HG02678 (cell line): ENCODE measurements at regions not wholly inside any gene's neighbourhood (a gene's known extent, or its start where the extent isn't known, plus 50 kb on each side); places are given as distances from the start of the nearest gene placed in this dataset.

Experiments
- ATAC-seq: cut with Tn5 transposase; IDR thresholded peaks from one replicate; pipeline ENCODE4 v1.9.1; 2021; ENCODE audit warnings: mild to moderate bottlenecking, moderate library complexity; ENCODE audit not compliant: unreplicated experiment

- ATAC-seq: no peak
Measured at GRCh38 chr5:3654515-3654914, 58.9 kb downstream of the IRX1 start.

- ATAC-seq: no peak
Measured at GRCh38 chr5:3656803-3657202, 61.2 kb downstream of the IRX1 start.

- ATAC-seq: no peak
Measured at GRCh38 chr5:3657364-3658022, 61.9 kb downstream of the IRX1 start.

- ATAC-seq: no peak
Measured at GRCh38 chr5:3658929-3659328, 63.3 kb downstream of the IRX1 start.

GRCh38 chr5:3659907-3660306 is 64.3 kb downstream of the IRX1 start:
- ATAC-seq: no peak

GRCh38 chr5:3660630-3661029 is 65.0 kb downstream of the IRX1 start:
- no peak for ATAC-seq

- no peak for ATAC-seq
Measured at GRCh38 chr5:3661755-3662296, 66.2 kb downstream of the IRX1 start.

GRCh38 chr5:3662344-3662743 is 66.7 kb downstream of the IRX1 start:
- no peak for ATAC-seq

GRCh38 chr5:3671337-3671736 is 75.7 kb downstream of the IRX1 start:
- ATAC-seq: no peak

- ATAC-seq: no peak
Measured at GRCh38 chr5:3678801-3679200, 83.2 kb downstream of the IRX1 start.

GRCh38 chr5:3680821-3681220 is 85.2 kb downstream of the IRX1 start:
- ATAC-seq: no peak

- ATAC-seq: no peak
Measured at GRCh38 chr5:3684118-3684517, 88.5 kb downstream of the IRX1 start.

GRCh38 chr5:3684771-3685354 is 89.2 kb downstream of the IRX1 start:
- no peak for ATAC-seq

GRCh38 chr5:3694819-3695218 is 99.2 kb downstream of the IRX1 start:
- ATAC-seq: no peak

GRCh38 chr5:3695818-3696217 is 100.2 kb downstream of the IRX1 start:
- no peak for ATAC-seq

GRCh38 chr5:3698412-3698811 is 102.8 kb downstream of the IRX1 start:
- no peak for ATAC-seq

- ATAC-seq: no peak
Measured at GRCh38 chr5:3701694-3702093, 106.1 kb downstream of the IRX1 start.

GRCh38 chr5:3704661-3705060 is 109.0 kb downstream of the IRX1 start:
- no peak for ATAC-seq

GRCh38 chr5:3709068-3709716 is 113.6 kb downstream of the IRX1 start:
- ATAC-seq: no peak

- no peak for ATAC-seq
Measured at GRCh38 chr5:3709717-3710348, 114.2 kb downstream of the IRX1 start.

GRCh38 chr5:3715062-3715461 is 119.4 kb downstream of the IRX1 start:
- ATAC-seq: no peak

- no peak for ATAC-seq
Measured at GRCh38 chr5:3729631-3730030, 134.0 kb downstream of the IRX1 start.
